SK-N-SH treated with all-trans-retinoic acid at 6 μM for 48 hours (cell line): ENCODE measurements at regions not wholly inside any gene's neighbourhood (a gene's known extent, or its start where the extent isn't known, plus 50 kb on each side); places are given as distances from the start of the nearest gene placed in this dataset.

ENCODE experiments used
- ARNTL ChIP-seq: fragments of 450-650 bp; formaldehyde crosslinking; IDR thresholded peaks from 2 replicates; pipeline ENCODE4 v1.5.0; 2020; ENCODE audit warnings: low read depth, mild to moderate bottlenecking, moderate library complexity, borderline replicate concordance
- BACH2 ChIP-seq: fragments of 250-450 bp; sonication (Bioruptor Pico); IDR thresholded peaks from 2 replicates; pipeline ENCODE4 v1.9.0; 2021; ENCODE audit warnings: mild to moderate bottlenecking, borderline replicate concordance
- CREB5 ChIP-seq: fragments of 250-450 bp; sonication (Bioruptor Pico); IDR thresholded peaks from 2 replicates; pipeline ENCODE4 v1.5.1; 2020; ENCODE audit warnings: low read depth, mild to moderate bottlenecking, moderate library complexity
- OSR1 ChIP-seq: fragments of 250-450 bp; sonication (Bioruptor Pico); IDR thresholded peaks from 2 replicates; pipeline ENCODE4 v1.8.0; 2022; ENCODE audit warnings: moderate library complexity, mild to moderate bottlenecking, inconsistent platforms
- PATZ1 ChIP-seq: fragments of 250-450 bp; sonication (Bioruptor Pico); IDR thresholded peaks from 2 replicates; pipeline ENCODE4 v1.8.0; 2020; ENCODE audit warnings: mild to moderate bottlenecking, moderate library complexity, borderline replicate concordance
- RARB ChIP-seq: fragments of 250-450 bp; sonication (Bioruptor Pico); IDR thresholded peaks from 2 replicates; pipeline ENCODE4 v1.8.0; 2021; ENCODE audit warnings: mild to moderate bottlenecking, moderate library complexity
- TOX ChIP-seq: fragments of 250-450 bp; sonication (Bioruptor Pico); IDR thresholded peaks from 2 replicates; pipeline ENCODE4 v1.8.0; 2021; ENCODE audit warnings: mild to moderate bottlenecking, moderate library complexity, borderline replicate concordance
- TSHZ2 ChIP-seq: fragments of 250-450 bp; sonication (Bioruptor Pico); IDR thresholded peaks from 2 replicates; pipeline ENCODE4 v1.5.0; 2020; ENCODE audit warnings: mild to moderate bottlenecking, moderate library complexity
- ZC3H10 ChIP-seq: fragments of 250-450 bp; sonication (Bioruptor Pico); IDR thresholded peaks from 2 replicates; pipeline ENCODE4 v1.5.1; 2021; ENCODE audit warnings: mild to moderate bottlenecking, moderate library complexity
- ZFP3 ChIP-seq: fragments of 250-450 bp; sonication (Bioruptor Pico); IDR thresholded peaks from 2 replicates; pipeline ENCODE4 v1.5.0; 2020; ENCODE audit warnings: mild to moderate bottlenecking, moderate library complexity
- ZFP30 ChIP-seq: fragments of 450-650 bp; formaldehyde crosslinking; IDR thresholded peaks from 2 replicates; pipeline ENCODE4 v1.5.0; 2022; ENCODE audit warnings: mild to moderate bottlenecking, moderate library complexity
- ZNF565 ChIP-seq: fragments of 450-650 bp; formaldehyde crosslinking; conservative IDR thresholded peaks from 2 replicates; pipeline ENCODE4 v1.5.0; 2020; ENCODE audit warnings: low read depth, mild to moderate bottlenecking, moderate library complexity
- ZNF8 ChIP-seq: fragments of 450-650 bp; formaldehyde crosslinking; IDR thresholded peaks from 2 replicates; pipeline ENCODE4 v1.5.0; 2020; ENCODE audit warnings: mild to moderate bottlenecking, moderate library complexity

- TF ChIP-seq TOX (CRISPR knock-in tag) (no peak), ZFP30 (CRISPR knock-in tag) (no peak), CREB5 (CRISPR knock-in tag) (no peak), ZFP3 (CRISPR knock-in tag) (no peak), ARNTL (CRISPR knock-in tag) (no peak), OSR1 (CRISPR knock-in tag) (no peak), ZNF8 (no peak), BACH2 (CRISPR knock-in tag) (no peak), PATZ1 (CRISPR knock-in tag) (no peak), ZC3H10 (CRISPR knock-in tag) (no peak), RARB (CRISPR knock-in tag) (no peak), TSHZ2 (CRISPR knock-in tag) (no peak), ZNF565 (CRISPR knock-in tag) (no peak)
Measured at GRCh38 chr2:8582191-8582590, 99.7 kb upstream of the ID2 start.
